HTR-8/SVneo (cell line): ENCODE measurements at regions not wholly inside any gene's neighbourhood (a gene's known extent, or its start where the extent isn't known, plus 50 kb on each side); places are given as distances from the start of the nearest gene placed in this dataset.

Experiments used
- DNase-seq: peaks from one replicate; pipeline ENCODE4 v3.0.0; 2011; ENCODE audit warnings: low spot score, mixed read lengths; ENCODE audit not compliant: insufficient read length
- FAIRE-seq: peaks from 2 replicates; lab custom pipeline; 2011; peaks lifted over from hg19 to GRCh38; lab: Jason Lieb, UNC

DNA sequence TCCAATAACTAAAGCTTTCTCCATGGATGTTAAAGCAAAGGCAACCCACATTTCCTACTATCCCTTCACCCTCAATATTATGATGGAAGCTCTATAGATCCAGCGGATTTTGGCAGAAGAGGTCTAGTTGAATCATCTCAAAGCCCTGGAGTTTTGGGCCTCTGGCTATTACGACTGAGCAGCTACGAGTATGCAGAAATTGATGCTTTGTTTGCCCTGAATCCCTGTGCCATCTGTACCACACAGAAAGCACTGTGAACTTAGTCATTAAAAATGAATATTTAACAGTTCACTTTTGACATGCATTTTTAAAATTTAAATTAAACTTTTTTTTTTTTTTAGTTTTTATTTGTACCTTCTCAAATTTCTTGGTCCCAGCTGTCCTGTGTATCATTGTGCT, 705.4 kb upstream of the PTBP2 start:
- FAIRE-seq (no peak), DNase-seq (no peak)

DNA sequence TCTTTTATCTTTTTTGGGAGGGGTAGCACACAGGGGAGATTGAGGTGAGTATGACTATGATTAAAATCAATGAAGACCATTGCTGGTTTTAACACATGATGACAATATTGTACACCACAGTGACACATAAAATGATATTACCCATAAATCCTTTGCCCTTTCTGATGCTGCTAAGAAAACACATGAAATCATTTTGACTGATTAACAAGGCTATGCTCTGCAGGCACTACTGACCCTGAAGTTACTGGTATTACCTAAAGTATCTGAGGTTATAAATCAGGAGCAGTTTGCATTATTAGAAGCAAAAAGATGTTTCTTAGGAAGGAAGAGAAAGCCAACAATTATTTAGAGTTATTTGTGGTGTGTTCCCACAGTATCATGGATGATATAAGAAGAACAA, 701.2 kb upstream of the PTBP2 start:
- DNase-seq (no peak), FAIRE-seq (no peak)

DNA sequence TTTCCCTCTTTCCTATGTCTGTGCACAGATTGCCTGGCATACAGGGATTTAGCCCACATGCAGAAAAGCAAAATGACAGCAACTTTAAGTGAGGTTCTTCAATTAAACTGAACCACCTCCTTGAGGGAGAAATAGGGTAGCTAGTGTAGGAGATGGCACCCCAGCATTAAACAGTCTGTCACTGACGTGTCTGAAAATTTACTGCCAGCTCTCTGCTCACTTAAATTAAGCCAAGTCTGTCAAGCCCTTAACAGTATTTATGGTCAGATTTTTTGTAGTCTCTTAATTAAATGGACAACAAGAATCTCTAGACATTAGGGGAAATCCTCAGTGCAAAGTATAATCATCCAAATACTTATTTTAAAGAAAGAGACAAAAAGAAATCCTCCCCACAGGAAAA, 696.5 kb upstream of the PTBP2 start:
- DNase-seq = no peak
- FAIRE-seq = no peak

DNA sequence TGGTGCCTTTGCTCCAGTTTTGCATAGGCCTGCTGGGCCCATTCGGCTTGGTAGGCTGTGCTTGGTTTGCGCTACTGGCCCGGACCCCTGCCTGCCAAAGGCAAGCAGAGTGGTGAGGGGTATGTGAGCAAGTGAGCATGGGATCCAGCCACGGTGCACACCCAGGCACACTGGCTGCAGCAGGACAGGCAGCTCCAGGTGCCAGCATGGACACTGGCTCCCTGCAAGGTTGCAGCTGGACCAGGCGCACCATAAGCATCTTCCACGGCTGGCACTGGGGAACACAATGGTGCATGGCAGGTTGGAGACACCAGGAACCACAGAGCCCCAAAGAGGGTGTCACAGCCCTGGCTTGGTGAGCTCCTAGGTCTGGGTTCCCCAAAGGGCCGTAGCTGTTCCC, 693.5 kb upstream of the PTBP2 start:
- DNase-seq (no peak), FAIRE-seq (no peak)

DNA sequence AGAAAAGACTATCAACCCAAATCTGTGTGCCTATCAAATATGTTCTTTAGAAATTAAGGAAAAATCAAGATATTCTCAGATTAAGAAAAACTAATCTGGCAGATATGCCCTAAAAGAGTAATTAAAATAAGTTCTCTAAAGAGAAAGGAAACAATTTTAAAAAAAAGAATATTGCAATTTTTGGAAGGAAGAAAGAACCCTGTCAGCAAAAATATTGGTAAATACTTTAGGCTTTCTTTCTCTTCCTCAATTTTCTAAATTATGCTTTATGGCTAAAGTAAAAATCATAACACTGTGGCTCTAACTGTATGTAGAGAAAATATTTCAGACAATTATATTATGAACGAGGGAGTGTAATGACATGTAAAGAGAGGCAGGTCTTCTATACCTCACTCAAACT, 691.3 kb upstream of the PTBP2 start:
- FAIRE-seq = no peak

DNA sequence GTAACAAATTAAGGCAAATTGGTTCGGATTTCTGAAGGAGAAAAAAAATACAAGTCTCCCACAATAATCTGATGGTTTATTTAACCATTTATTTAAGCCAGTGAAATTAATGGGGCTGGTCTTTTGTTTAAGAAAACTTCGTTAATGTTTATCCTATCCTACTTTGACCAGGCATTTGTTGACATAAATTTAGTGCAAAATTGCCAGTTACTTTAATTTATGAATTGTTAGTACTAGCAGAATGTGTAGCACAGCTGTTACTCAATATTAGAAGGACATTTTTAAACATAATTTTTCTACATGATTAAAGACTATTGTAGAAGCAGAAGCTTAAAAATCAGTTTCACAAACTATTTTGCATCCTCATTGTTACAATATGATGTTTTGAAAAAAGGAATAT, 687.6 kb upstream of the PTBP2 start:
- DNase-seq (no peak), FAIRE-seq (no peak)

More for the DNA sequence above, 691.3 kb upstream of the PTBP2 start:
- DNase-seq = no peak

DNA sequence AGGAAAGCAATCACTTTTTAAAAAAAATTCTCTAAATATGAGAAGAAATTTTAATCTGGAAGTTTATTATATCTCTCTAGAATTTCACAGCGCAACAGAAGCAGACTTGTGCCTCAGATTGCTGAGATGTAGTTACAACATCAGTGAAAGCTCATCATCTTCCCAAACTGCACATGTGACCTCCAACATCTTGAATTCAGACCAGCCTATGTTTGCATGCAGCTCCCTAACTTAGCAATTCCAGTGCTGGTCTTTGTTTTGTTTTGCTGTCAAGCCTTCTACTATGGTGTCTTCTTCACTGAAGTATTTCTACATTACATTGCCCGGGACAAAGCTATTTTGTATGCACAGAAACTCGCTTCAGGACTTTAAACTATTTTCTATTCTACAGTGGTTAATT, 684.8 kb upstream of the PTBP2 start:
- DNase-seq (no peak), FAIRE-seq (no peak)

DNA sequence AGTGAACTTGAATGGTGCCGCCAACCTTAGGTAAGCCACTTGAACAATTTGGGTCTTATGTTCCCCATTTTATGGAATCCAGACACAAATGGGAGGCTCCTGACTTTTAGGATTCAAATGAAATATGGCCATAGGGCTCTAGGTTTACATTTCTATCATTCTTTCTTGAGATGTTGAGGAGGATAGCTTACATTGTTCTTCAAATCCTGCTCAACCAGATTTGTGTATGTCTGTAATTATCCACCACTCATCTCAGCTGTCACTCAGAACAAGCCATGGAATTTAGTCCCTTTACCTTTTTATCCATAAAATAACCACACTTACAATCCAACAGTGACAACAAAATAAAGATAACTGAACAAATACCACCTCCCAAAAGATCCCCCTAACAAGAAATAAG, 682.9 kb upstream of the PTBP2 start:
- DNase-seq = no peak

DNA sequence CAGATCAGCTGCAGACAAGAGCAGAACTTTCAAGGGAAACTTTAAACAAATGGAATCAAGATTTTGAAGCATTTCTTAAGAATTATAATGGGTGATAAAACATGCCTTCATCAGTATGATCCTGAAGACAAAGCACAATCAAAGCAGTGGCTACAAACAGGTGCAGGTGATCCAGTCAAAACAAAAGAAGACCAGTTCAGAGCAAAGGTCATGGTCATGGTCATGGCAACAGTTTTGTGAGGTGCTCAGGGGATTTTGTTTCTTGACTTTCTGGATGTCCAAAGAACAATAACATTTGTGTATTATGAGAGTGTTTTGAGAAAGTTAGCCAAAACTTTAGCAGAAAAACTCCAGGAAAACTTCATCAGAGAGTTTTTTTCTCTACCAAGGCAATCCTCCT, 681.7 kb upstream of the PTBP2 start:
- FAIRE-seq (no peak), DNase-seq (no peak)

More for the DNA sequence above, 682.9 kb upstream of the PTBP2 start:
- FAIRE-seq = no peak

DNA sequence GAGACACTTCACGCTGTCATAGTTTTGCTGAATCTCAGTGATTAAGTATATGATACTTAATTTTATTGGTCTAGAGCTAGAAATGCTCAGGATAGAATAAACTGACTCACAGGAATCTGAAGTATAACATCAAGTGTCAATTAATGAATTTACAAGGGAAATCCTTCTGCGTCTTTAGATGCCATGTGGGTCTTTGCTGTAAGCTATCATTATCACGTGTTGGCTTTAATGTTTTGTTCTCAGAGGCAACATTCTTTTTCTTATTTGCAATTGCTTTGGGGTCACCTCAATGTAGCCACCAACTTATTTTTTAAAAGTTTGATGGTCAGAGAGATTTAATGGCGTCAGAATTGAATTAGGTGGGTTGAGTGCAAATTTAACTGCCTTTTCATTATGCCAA, 680.1 kb upstream of the PTBP2 start:
- no peak for FAIRE-seq
- no peak for DNase-seq

DNA sequence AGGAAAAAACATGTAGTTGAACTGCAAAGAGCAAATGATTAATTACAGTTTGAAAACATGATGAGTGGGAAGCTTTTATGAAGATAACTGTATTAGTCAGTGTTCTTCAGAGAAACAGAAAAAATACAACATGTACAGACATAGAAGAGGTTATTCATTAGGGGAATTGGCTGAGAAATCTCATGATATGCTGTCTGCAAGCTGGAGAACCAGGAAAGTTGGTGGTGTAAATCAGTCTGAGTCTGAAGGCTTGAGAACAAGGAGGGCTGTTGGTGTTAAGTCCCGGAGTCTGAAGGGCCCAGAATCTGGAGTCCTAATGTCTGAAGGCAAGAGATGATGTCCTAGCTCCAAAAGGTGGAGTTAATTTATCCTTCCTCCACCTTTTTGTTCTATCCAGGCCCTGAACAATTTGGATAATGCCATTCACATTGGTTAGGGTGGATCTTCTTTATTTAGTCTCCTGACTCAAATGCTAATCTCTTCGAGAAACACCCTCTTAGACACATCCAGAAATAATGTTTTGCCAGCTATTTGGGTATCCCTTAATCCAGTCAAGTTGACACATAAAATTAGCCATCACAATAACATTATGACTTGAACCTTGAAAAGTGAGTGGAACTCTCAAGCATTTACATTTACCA, 672.9 kb upstream of the PTBP2 start:
- FAIRE-seq (no peak), DNase-seq (no peak)

DNA sequence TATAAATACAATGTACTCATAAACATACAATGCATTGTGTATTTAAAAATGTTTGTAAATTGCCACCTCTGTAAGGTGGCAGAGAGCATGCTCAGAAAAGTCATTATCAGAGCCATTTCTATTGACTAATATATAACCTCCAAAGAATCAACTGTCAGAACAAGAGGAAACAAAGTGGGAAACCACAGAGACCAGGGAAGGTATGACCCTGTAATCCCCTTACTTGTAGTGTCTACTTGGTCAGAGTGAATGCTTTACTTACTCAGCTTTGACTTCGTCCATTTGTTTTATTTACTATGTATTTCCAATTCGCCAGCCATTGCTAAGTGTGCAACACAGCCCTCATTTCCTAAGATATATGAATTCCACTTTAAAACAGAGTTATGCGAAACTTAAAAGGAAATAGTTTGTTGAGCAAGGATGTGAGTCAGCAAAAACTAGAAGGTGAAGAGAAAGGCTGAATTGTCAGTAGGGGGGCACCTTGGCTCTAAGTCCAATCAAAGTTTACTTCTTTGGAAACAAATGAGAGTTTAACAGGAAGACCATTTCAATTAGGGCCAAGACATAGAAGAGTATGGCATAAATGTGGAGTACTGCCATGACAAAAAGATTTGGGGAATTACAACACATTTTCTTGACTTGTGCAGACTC, 671.7 kb upstream of the PTBP2 start:
- no peak for FAIRE-seq
- no peak for DNase-seq

DNA sequence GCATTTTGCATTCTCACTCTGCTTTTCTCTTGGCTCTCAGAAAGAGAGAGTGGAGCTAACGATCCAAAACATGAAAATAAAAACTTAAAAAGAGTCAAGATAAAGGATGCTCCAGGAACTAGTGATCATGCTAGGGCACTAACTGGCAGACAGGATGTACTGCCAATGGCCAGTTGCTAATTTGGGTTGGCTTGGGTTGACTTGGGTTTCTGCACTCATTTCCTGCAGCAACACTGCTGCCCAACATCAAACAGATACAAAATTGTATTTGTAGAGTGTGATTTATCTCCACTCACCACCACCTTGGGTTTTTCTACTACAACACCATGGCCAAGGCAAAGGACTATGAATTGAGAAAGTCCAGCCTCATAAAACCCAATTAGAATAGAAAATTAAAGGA, 662.3 kb upstream of the PTBP2 start:
- FAIRE-seq (no peak), DNase-seq (no peak)

DNA sequence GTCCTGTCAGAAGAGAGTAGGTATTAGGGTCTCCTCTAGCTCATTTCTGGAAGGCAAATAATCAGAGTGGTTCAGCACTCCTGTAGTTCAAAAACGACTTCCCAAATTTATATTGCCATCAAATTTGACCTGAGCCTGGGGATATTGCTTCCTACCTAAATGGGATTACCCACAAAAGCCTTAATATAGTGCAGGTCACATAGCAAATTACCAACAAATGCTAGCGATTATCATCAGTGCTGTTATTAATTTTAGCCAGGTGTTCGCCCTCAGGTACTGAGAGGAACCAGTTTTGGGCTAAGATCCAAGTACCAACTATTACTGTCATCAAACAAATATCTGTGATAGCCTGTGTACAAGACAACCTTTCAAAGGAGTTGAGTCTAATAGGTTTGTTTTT, 661.8 kb upstream of the PTBP2 start:
- DNase-seq (no peak), FAIRE-seq (no peak)

DNA sequence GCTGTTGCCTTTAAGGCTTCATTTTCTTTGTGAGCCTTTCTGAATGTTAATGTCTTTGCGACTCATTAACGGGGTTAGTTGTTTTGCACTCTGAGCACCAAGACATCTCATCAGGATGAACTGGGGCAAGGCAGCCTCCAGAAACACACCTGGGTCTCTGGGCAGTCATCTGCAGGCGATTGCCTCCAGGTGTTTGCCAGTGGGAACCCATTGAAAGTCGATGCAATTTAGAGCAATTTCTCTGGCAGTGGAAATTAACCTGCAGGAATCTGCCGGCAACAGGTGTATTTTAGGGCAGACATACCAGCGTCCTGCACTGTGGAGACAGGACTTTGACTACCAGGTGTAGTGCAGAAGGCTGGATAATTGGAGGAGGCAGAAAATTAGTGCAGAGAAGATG, 661.0 kb upstream of the PTBP2 start:
- no peak for FAIRE-seq
- DNase-seq = no peak

DNA sequence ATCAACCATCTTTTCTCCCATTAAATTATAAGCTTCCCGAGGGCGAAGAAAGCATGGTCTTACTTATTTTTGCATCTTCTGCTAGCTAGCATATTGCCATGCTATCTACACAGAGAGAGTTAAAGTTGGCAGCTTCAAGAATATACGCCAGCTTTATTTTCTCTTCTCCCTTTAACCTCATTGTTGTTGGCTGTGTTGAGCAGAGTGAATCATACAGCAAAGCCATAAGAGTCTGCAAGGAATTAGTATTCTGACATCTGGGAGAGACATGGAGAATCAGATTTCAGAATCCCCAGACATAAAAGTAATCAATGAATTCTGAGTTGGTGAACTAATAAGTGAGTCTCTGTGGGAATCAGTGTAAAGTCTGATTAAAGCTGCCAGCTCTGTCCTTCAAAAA, 649.6 kb upstream of the PTBP2 start:
- FAIRE-seq (no peak), DNase-seq (no peak)

DNA sequence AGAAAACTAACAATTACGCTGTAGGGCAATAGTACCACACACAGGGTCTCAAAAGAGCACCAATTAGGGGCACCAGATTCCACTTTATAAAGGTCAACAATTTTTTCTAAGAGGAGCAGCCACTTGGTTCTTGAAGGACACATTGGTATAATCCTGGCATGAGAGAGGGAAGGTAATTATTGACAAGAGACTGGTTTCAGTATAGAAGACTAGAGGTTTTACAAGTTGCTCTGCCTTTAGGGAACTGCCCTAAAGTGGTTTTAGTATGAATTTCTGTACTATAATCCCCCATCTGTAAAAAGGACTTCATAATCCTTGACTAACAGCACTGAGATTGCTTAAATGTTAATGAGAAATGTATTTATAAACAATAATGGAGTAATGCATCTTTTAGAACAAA, 648.5 kb upstream of the PTBP2 start:
- FAIRE-seq (no peak), DNase-seq (no peak)

DNA sequence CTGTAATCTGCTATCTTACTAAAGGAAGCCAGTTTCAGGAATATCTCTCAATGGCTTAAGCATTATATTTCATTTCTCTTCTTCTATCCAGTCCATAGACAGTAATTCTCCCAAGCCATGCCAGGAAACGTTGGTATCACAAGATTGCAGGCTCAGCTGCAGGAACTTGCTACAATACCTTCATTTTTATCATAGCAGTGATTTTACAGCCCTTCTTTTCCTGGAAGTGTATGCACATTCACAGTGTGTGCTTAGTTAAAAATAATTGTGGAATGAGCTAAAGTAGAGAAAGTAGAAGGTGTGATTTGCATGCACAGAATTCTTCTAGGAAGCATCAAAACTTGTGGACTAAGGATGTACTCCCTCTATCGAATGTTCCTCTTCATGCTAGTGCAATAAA, 647.2 kb upstream of the PTBP2 start:
- DNase-seq (no peak), FAIRE-seq (no peak)

DNA sequence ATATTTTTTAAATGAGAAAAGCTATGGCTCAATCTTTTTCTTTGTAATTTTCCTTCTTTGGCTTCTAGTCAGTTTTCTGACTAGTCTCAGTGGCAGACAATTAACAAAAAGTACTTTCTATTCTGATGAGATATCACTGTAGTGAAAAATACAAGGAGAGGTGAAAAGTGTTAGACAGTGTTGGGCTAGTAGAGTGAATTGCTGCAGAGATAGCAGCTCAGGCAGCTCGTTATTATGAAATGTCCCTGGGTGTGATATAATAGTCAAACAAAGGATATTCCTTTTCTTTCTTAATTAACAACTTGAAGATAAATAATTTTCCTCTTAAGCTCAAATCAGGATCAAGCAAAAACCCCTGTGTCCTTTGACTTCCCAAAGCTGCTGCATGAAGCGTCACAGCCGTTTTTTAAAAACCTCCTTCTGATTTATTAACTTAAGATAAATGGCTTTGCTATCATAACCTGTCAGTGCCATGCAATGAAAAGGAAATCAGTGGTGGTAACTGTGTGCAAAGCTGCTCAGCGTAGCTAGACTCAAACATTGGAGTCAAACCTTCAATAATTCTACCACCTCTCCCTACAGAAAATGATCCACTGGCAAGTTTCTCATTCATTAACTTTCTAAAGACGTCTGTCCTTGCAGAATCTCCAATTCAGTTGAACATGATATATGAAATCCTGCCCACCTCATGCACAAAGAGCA, 646.6 kb upstream of the PTBP2 start:
- DNase-seq = no peak

DNA sequence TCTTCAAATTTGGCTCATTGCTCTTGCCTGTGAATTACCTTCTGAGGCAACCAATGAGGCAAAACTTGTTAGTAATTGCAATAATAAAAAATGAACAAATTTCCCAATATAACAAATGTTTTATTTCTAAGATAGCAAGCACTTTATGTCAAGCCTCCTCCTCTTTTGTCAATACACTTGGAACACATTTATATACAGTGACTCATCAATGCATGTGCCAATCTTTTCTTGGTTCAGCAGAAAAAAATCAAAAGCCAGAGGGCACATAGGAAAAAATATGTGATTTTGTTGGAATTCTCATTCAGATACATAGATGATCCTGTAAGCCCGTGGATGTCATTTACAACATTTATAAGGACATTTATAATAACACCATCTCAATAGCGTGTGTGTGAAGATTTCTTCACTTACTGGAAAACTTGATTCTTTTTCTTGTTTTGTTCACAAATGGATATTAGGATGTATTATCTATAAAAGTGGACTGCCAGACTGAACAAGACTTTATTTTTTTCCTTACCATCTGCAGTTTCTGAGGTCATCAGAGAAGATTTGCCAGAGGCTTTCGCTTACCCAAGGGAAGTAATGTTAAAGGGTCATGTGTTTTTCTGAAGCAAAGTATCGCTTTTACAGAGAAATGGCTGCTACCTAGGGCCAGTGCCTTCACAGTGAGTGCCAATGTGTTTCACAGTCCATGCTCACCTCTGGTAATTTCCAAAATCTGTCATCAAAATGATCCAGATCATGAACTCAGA, 645.7 kb upstream of the PTBP2 start:
- DNase-seq (peak; percentile 3), FAIRE-seq (no peak)

More for the DNA sequence above, 646.6 kb upstream of the PTBP2 start:
- no peak for FAIRE-seq

DNA sequence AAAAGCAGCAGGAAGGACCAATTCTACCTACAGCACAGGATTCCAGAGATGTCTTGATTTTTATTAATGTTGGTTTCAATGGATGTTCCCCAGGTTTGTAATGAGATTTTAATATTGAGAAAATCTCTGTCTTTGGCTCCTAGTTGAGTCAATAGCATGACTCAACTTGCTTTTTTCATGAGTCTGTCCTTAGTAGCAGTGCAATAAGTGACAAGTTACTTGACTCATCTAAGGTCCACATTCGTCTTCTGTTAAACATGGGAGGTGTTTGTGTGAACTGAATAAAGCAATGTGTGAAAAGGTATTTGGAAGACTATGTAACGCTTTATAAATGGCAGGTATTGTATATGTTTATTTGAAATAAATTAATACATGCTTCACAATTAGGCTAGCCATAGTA, 645.0 kb upstream of the PTBP2 start:
- FAIRE-seq (no peak), DNase-seq (no peak)
